ENCODE measurements at regions not wholly inside any gene's neighbourhood (a gene's known extent, or its start where the extent isn't known, plus 50 kb on each side); places are given as distances from the start of the nearest gene placed in this dataset.

DNA sequence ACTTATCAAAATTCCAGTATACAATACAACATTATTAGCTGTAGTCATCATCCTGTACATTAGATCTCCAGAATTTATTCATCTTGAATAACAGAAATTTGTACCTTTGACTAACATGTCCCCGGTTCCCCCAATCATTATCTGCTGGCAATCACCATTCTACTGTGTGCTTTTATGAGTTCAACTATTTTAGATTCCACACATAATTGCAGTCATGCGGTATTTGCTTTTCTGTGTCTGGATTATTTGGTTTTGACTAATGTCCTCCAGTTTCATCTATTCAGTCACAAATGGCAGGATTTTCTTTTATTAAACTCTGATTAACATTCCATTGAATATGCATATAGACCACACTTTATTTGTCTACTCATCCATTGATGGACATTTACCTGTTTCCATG, 530.7 kb upstream of the SLITRK1 start:
- no peak for ATAC-seq
- Mint-ChIP-seq H3K27ac (no peak overlapping the region), H3K27me3 (no peaks in the 10 kb centered on the region), H3K4me1 (no peaks in the 10 kb centered on the region), H3K36me3 (ENCODE audit: low read depth) (no peaks in the 10 kb centered on the region), H3K4me3 (no peak overlapping the region)
- H3K9me3 ChIP-seq (ENCODE audit: control insufficient read depth, low read length, poor library complexity, severe bottlenecking): no peaks in the 10 kb centered on the region
- DNase-seq: no peak

DNA sequence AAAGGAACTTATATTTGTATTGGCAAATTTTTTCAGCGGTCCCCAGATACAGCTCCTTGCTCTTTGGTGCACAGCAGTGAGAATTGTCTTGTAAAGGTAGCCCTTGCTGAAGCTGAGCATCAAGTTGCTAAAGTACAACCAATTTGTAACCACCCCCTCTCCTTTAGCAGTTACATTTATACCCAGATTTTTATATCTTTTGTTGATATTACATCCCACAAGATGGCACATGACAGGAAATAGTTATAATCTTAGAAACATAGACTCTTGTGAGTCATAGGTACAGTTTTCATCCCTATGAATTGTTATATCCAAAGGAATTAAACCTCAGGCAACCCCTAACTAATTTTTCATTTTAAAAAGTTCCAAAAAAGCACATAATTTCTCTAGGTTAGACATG, 523.0 kb upstream of the SLITRK1 start:
- H3K9me3 ChIP-seq (ENCODE audit: control insufficient read depth, low read length, poor library complexity, severe bottlenecking): no peaks in the 10 kb centered on the region
- no peaks in the 10 kb centered on the region for H3K4me1 Mint-ChIP-seq
- H3K4me3 Mint-ChIP-seq: no peak overlapping the region
- H3K27me3 Mint-ChIP-seq: no peaks in the 10 kb centered on the region
- no peaks in the 10 kb centered on the region for H3K36me3 Mint-ChIP-seq (ENCODE audit: low read depth)
- ATAC-seq (no peak), DNase-seq (no peak)
- no peak overlapping the region for H3K27ac Mint-ChIP-seq

DNA sequence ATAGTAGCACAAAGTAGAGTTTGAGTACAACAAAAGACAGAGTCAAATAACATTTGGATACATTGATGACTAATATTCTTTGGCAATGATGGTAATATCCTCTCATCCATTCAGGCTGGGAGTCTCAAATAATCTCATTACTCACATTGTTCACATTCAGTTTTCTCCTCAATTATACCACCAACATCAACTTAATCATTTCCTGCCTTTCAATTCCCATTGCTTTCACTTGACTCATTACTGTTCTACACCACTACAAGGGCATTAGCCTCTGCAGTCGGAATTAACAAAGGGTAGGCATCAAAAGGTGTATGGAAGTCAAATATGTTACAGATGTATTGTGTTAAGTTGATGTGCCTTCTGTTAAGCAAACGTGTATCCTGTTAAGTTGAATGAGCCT, 518.4 kb upstream of the SLITRK1 start:
- no peak for DNase-seq
- no peaks in the 10 kb centered on the region for H3K4me1 Mint-ChIP-seq
- H3K27me3 Mint-ChIP-seq: no peaks in the 10 kb centered on the region

DNA sequence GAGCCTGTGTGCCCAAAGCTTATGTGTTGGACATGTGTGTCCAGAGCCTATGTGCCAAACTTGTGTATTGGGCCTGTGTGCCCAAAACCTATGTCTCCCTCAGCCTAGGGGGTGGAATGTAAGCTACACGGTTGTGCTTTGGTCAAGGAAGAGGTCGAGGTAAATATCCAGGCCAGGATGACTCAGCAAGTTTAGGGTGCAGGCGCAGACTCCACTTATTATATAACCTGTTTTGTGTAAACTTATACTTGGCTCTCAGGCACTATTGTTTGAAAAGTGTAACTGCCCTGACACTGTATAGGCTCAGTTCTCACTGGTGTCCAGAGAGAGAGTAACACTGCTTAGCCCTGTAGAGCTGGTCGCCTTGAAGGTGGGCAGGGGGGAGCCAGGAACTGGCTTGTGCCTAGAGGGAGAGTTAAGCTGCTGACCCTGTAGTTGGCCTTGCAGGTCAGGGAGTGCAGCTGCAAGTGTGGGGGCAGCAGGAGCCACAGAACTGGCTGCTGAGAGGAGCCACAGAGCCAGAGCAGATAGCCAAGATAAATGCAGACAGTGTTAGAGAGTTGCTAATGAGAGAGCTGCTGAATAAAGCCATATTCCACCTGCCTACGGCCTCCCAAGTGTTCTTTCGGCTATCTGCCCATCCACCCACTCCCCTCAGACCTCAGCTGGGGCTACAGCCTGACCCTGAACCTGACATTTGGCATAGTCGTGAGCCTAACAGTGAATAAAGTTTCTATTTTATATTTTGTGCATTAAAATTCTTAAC, 517.2 kb upstream of the SLITRK1 start:
- H3K4me1 Mint-ChIP-seq: no peaks in the 10 kb centered on the region
- no peak for ATAC-seq
- H3K27ac Mint-ChIP-seq: no peak overlapping the region
- DNase-seq: no peak
- no peaks in the 10 kb centered on the region for H3K36me3 Mint-ChIP-seq (ENCODE audit: low read depth)
- H3K4me3 Mint-ChIP-seq: no peak overlapping the region
- H3K27me3 Mint-ChIP-seq: no peaks in the 10 kb centered on the region
- no peaks in the 10 kb centered on the region for H3K9me3 ChIP-seq (ENCODE audit: control insufficient read depth, low read length, poor library complexity, severe bottlenecking)

More for the DNA sequence above, 518.4 kb upstream of the SLITRK1 start:
- Mint-ChIP-seq H3K36me3 (ENCODE audit: low read depth) (no peaks in the 10 kb centered on the region), H3K4me3 (no peak overlapping the region), H3K27ac (no peak overlapping the region)
- no peak for ATAC-seq
- no peaks in the 10 kb centered on the region for H3K9me3 ChIP-seq (ENCODE audit: control insufficient read depth, low read length, poor library complexity, severe bottlenecking)

GRCh38 chr13:84393981-84394625, 511.8 kb upstream of the SLITRK1 start:
- no peak overlapping the region for H3K27ac Mint-ChIP-seq
- no peaks in the 10 kb centered on the region for H3K9me3 ChIP-seq (ENCODE audit: control insufficient read depth, low read length, poor library complexity, severe bottlenecking)
- no peaks in the 10 kb centered on the region for H3K4me1 Mint-ChIP-seq
- H3K27me3 Mint-ChIP-seq: no peaks in the 10 kb centered on the region
- DNase-seq (no peak), ATAC-seq (no peak)
- H3K36me3 Mint-ChIP-seq (ENCODE audit: low read depth): peaks cover 2% of the 10 kb centered on the region
- H3K4me3 Mint-ChIP-seq: no peak overlapping the region

DNA sequence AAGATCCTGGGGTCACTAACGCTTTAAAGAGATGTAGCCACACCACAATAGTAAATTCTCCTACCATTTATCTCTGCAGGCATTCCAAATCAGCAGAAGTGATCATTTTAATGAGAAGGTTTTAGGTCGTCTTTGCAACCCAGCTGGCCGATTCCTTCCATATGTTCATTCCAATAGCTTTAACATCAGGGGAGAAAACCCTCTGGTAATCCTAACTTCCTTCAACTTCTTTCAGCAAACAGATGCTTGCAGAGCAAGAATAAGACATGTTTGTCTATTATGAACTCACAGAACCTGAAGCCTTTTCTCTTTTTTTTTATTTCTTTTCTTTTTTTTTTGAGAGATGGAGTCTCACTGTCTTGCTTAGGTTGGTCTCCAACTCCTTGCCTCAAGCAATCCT, 498.6 kb upstream of the SLITRK1 start:
- no peaks in the 10 kb centered on the region for H3K4me1 Mint-ChIP-seq
- no peak for DNase-seq
- H3K9me3 ChIP-seq (ENCODE audit: control insufficient read depth, low read length, poor library complexity, severe bottlenecking): no peaks in the 10 kb centered on the region
- H3K36me3 Mint-ChIP-seq (ENCODE audit: low read depth): no peaks in the 10 kb centered on the region
- H3K4me3 Mint-ChIP-seq: no peak overlapping the region
- no peak overlapping the region for H3K27ac Mint-ChIP-seq
- ATAC-seq: no peak
- H3K27me3 Mint-ChIP-seq: no peaks in the 10 kb centered on the region

- H3K9me3 ChIP-seq (ENCODE audit: control insufficient read depth, low read length, poor library complexity, severe bottlenecking): no peaks in the 10 kb centered on the region
- H3K27me3 Mint-ChIP-seq: peaks cover 6% of the 10 kb centered on the region
- no peak overlapping the region for H3K27ac Mint-ChIP-seq
- ATAC-seq (no peak), DNase-seq (no peak)
- H3K4me3 Mint-ChIP-seq: no peak overlapping the region
- H3K4me1 Mint-ChIP-seq: no peaks in the 10 kb centered on the region
- H3K36me3 Mint-ChIP-seq (ENCODE audit: low read depth): no peaks in the 10 kb centered on the region
These were observed 494.8 kb upstream of the SLITRK1 start for GRCh38 chr13:84377106-84377505.

DNA sequence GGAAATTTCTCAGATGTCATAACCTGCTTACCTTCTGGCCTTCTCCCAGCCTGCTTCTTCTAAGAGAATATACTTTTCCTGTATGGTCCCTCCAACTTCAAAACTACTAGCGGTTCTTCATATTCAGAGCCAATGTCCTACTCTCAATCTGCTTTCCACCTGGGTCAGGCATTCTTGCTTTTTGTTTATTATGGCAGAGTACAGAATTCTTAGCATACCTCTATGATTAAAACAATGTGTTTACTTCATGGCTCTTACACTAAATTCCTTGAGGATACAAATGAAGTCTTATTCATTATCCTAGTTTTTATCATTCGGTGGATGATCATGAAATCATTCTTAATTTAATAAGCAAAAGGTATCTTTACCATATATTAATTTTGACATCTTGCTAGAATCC, 484.2 kb upstream of the SLITRK1 start:
- no peaks in the 10 kb centered on the region for H3K27me3 Mint-ChIP-seq
- ATAC-seq (no peak), DNase-seq (no peak)
- no peak overlapping the region for H3K27ac Mint-ChIP-seq
- H3K9me3 ChIP-seq (ENCODE audit: control insufficient read depth, low read length, poor library complexity, severe bottlenecking): no peaks in the 10 kb centered on the region
- no peaks in the 10 kb centered on the region for H3K4me1 Mint-ChIP-seq
- no peaks in the 10 kb centered on the region for H3K36me3 Mint-ChIP-seq (ENCODE audit: low read depth)
- no peak overlapping the region for H3K4me3 Mint-ChIP-seq

DNA sequence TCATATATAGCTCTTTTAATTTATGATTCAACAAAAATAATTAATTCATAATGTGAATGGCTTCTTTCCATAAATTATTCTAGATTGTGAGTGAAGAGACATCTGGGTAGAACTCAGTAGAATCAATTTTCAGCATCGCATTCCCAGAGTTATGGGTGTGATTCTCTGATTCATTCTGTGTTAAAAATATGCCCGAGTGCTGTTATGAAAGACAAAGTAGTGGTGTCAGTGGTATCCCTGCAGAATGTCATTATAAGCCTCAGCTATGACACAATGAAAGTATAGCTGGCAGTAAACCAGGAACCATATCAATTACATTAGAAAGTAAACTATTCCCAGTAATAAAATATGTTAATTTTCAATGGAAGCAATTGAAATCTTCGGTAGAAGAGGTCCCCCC, 480.5 kb upstream of the SLITRK1 start:
- no peak overlapping the region for H3K27ac Mint-ChIP-seq
- no peaks in the 10 kb centered on the region for H3K4me1 Mint-ChIP-seq
- no peak overlapping the region for H3K4me3 Mint-ChIP-seq
- ATAC-seq (no peak), DNase-seq (no peak)
- no peaks in the 10 kb centered on the region for H3K36me3 Mint-ChIP-seq (ENCODE audit: low read depth)
- H3K27me3 Mint-ChIP-seq: no peaks in the 10 kb centered on the region
- H3K9me3 ChIP-seq (ENCODE audit: control insufficient read depth, low read length, poor library complexity, severe bottlenecking): no peaks in the 10 kb centered on the region

GRCh38 chr13:84360822-84361221, 478.5 kb upstream of the SLITRK1 start:
- Mint-ChIP-seq H3K27ac (no peak overlapping the region), H3K4me3 (no peak overlapping the region), H3K4me1 (no peaks in the 10 kb centered on the region), H3K27me3 (no peaks in the 10 kb centered on the region), H3K36me3 (ENCODE audit: low read depth) (no peaks in the 10 kb centered on the region)
- H3K9me3 ChIP-seq (ENCODE audit: control insufficient read depth, low read length, poor library complexity, severe bottlenecking): no peaks in the 10 kb centered on the region
- DNase-seq (no peak), ATAC-seq (no peak)

DNA sequence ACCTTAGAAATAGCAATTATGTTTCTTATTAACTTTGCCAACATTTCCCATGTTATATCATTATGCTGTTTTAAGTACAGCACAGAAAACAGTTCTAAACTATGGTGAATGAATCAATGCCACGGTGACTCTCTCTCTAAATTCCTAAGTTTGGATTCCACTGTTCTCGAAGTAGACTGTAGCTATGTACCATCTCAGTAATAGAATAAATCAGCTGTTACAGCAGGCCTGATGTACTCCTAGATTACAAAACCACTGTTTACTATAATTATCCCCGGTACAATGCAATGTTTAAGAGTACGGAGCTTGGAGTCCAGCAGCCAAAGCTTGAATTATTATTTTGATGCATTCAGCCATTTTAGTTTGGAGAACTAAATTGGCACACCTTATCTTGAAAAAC, 476.3 kb upstream of the SLITRK1 start:
- Mint-ChIP-seq H3K4me1 (no peaks in the 10 kb centered on the region), H3K36me3 (ENCODE audit: low read depth) (no peaks in the 10 kb centered on the region), H3K27me3 (no peaks in the 10 kb centered on the region), H3K27ac (no peak overlapping the region), H3K4me3 (peak overlapping the region; percentile 10)
- ATAC-seq (no peak), DNase-seq (no peak)
- H3K9me3 ChIP-seq (ENCODE audit: control insufficient read depth, low read length, poor library complexity, severe bottlenecking): no peaks in the 10 kb centered on the region

- H3K27me3 Mint-ChIP-seq: no peaks in the 10 kb centered on the region
- no peaks in the 10 kb centered on the region for H3K4me1 Mint-ChIP-seq
- no peak overlapping the region for H3K4me3 Mint-ChIP-seq
- no peak for DNase-seq
- H3K9me3 ChIP-seq (ENCODE audit: control insufficient read depth, low read length, poor library complexity, severe bottlenecking): no peaks in the 10 kb centered on the region
- H3K27ac Mint-ChIP-seq: no peak overlapping the region
- no peaks in the 10 kb centered on the region for H3K36me3 Mint-ChIP-seq (ENCODE audit: low read depth)
- ATAC-seq: no peak
These were observed 470.7 kb upstream of the SLITRK1 start for GRCh38 chr13:84352946-84353345.

DNA sequence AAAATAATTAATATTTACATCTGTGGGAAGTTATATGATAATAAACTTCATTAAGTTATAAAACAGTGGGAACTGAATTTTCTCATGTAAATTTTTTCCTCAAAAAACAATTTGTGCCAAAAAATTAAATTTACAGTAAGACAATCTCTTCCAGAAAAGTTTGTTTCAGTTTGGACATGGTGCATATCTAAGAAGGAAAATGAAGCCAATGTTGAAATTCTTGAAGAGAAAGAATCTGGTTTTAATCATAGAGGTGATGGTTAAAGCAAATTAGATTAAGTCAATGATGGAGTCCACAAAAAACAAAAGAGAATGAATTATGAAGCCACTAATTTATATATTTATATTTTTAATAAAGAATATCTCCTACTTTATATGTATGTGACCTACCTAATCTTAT, 457.2 kb upstream of the SLITRK1 start:
- H3K4me1 Mint-ChIP-seq: no peaks in the 10 kb centered on the region
- no peaks in the 10 kb centered on the region for H3K9me3 ChIP-seq (ENCODE audit: control insufficient read depth, low read length, poor library complexity, severe bottlenecking)
- no peak overlapping the region for H3K27ac Mint-ChIP-seq
- H3K36me3 Mint-ChIP-seq (ENCODE audit: low read depth): no peaks in the 10 kb centered on the region
- H3K4me3 Mint-ChIP-seq: no peak overlapping the region
- no peak for DNase-seq
- H3K27me3 Mint-ChIP-seq: no peaks in the 10 kb centered on the region
- ATAC-seq: no peak

GRCh38 chr13:84332346-84332745, 450.1 kb upstream of the SLITRK1 start:
- no peaks in the 10 kb centered on the region for H3K36me3 Mint-ChIP-seq (ENCODE audit: low read depth)
- H3K27ac Mint-ChIP-seq: no peak overlapping the region
- no peak for ATAC-seq

More at GRCh38 chr13:84332346-84332745, 450.1 kb upstream of the SLITRK1 start:
- Mint-ChIP-seq H3K4me3 (no peak overlapping the region), H3K4me1 (no peaks in the 10 kb centered on the region), H3K27me3 (no peaks in the 10 kb centered on the region)
- H3K9me3 ChIP-seq (ENCODE audit: control insufficient read depth, low read length, poor library complexity, severe bottlenecking): no peaks in the 10 kb centered on the region
- no peak for DNase-seq
